ENCODE measurements at regions not wholly inside any gene's neighbourhood (a gene's known extent, or its start where the extent isn't known, plus 50 kb on each side); places are given as distances from the start of the nearest gene placed in this dataset.

DNA sequence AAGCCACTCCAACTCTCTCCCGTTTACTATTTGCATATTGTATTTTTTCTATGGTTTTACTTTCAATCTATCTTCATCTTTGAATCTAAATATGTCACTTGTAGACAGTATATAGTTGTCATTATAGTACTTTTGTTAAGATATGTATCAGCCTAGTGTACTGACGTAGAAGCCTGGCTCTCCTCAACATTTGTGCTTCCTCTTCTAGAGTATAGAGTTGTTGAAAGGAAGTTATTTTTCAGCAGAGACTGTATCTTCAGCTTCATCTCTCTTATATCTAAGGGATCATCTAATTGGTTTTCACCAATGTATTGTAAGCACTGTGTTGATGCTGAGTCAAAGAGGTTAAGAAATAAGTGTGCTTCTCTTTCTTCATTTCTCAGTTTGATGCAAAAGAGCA, 192.8 kb downstream of the LMO4 start:
- no peak for TF ChIP-seq EZH2 (optimal IDR thresholded peaks at IDR 0.05; ENCODE audit: low read depth, low read length)
- TF ChIP-seq EZH2phosphoT487 (IDR thresholded peaks at IDR 0.05; ENCODE audit: low read length), result no peak
- TF ChIP-seq, protein P1, sequence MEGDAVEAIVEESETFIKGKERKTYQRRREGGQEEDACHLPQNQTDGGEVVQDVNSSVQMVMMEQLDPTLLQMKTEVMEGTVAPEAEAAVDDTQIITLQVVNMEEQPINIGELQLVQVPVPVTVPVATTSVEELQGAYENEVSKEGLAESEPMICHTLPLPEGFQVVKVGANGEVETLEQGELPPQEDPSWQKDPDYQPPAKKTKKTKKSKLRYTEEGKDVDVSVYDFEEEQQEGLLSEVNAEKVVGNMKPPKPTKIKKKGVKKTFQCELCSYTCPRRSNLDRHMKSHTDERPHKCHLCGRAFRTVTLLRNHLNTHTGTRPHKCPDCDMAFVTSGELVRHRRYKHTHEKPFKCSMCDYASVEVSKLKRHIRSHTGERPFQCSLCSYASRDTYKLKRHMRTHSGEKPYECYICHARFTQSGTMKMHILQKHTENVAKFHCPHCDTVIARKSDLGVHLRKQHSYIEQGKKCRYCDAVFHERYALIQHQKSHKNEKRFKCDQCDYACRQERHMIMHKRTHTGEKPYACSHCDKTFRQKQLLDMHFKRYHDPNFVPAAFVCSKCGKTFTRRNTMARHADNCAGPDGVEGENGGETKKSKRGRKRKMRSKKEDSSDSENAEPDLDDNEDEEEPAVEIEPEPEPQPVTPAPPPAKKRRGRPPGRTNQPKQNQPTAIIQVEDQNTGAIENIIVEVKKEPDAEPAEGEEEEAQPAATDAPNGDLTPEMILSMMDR (IDR thresholded peaks at IDR 0.05; ENCODE audit: low read length), result no peak
- no peak overlapping the region for H2AFZ ChIP-seq (ENCODE audit: low read length)
- no peak overlapping the region for H3K27ac ChIP-seq (ENCODE audit: low read length)
- no peaks in the 10 kb centered on the region for H3K36me3 ChIP-seq (replicated peaks; ENCODE audit: insufficient read depth, low read length)
- DNase-seq, result no peak
- H3F3A ChIP-seq (ENCODE audit: insufficient read depth, low read length), result no peaks in the 10 kb centered on the region
- H3K79me2 ChIP-seq (ENCODE audit: low read length), result no peaks in the 10 kb centered on the region
- H3K9ac ChIP-seq (ENCODE audit: low read length), result no peak overlapping the region
- no peaks in the 10 kb centered on the region for H3K9me2 ChIP-seq (replicated peaks; ENCODE audit: insufficient read depth, low read length)
- H4K20me1 ChIP-seq (ENCODE audit: insufficient read depth, low read length), result no peaks in the 10 kb centered on the region
- no peaks in the 10 kb centered on the region for H3K9me3 ChIP-seq (replicated peaks; ENCODE audit: insufficient read depth, low read length)
- H3K4me2 ChIP-seq (ENCODE audit: low read depth, low read length), result no peak overlapping the region
- H3K27me3 ChIP-seq (replicated peaks; ENCODE audit: insufficient read depth, low read length), result no peaks in the 10 kb centered on the region
- H3K4me3 ChIP-seq (ENCODE audit: low read length), result no peak overlapping the region
- H3K4me1 ChIP-seq (ENCODE audit: low read length), result no peaks in the 10 kb centered on the region

DNA sequence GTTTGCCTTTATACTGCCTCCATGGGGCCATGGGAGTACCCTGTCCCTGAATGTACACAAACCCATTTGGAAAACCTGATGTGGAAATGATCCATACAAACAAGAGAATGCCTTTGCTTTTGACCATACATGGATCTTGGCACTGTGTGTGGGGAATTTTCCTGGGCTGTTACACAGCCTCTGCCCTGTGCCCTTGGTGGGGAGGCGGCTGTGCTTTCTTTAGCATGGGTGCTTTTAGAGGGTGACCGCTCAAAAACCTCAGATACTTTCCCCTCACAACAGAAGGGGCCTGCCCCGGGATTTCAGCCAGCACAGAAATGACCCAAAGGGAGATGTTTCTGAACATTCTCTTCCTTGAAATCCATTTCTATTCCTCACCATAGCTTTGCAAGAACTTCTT, 194.8 kb downstream of the LMO4 start:
- Histone ChIP-seq H3F3A (ENCODE audit: insufficient read depth, low read length) (no peaks in the 10 kb centered on the region), H3K9me2 (replicated peaks; ENCODE audit: insufficient read depth, low read length) (no peaks in the 10 kb centered on the region), H4K20me1 (ENCODE audit: insufficient read depth, low read length) (no peaks in the 10 kb centered on the region), H3K9ac (ENCODE audit: low read length) (no peak overlapping the region), H3K79me2 (ENCODE audit: low read length) (no peaks in the 10 kb centered on the region), H3K27ac (ENCODE audit: low read length) (no peak overlapping the region), H3K4me3 (ENCODE audit: low read length) (no peak overlapping the region), H3K9me3 (replicated peaks; ENCODE audit: insufficient read depth, low read length) (no peaks in the 10 kb centered on the region), H3K4me2 (ENCODE audit: low read depth, low read length) (no peak overlapping the region), H3K27me3 (replicated peaks; ENCODE audit: insufficient read depth, low read length) (no peaks in the 10 kb centered on the region), H2AFZ (ENCODE audit: low read length) (no peak overlapping the region), H3K4me1 (ENCODE audit: low read length) (no peaks in the 10 kb centered on the region), H3K36me3 (replicated peaks; ENCODE audit: insufficient read depth, low read length) (no peaks in the 10 kb centered on the region)
- no peak for DNase-seq
- no peak for TF ChIP-seq EZH2phosphoT487 (IDR thresholded peaks at IDR 0.05; ENCODE audit: low read length)

DNA sequence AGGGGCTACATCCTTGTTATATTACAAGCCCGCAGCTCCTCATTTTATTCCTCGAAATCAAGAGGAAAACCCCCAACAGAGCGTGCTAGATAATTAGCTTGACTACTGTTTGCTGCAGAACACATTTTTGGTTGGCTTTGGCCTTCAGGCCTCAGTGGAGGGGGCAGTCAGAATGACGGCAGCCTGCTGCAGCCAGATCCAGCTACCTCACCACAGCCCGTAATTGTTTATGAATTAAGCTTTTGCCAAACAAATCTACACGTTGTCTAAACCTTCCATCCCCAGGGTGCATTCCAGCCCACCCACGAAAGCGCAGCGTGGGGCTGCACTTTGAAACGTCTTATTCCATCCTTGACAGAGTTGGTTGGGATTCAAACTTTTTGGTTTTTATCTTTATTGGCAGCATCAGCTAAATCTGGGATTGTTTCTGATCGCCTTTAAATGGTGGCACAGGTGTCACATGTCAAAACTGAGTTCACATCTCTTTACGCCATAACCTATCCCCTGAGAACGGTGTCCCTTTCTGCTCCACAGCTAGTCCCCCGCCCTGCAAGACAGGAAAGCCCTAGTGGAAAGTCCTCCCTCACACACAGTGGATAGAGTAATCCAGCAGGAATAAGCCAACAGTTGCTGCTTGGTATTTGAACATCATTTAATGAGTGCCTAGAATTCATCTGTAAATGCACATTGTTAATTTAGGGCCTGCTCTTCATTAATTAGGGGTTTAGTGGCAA, 195.5 kb downstream of the LMO4 start:
- TF ChIP-seq EZH2phosphoT487 (IDR thresholded peaks at IDR 0.05; ENCODE audit: low read length), result no peak
- no peak for TF ChIP-seq EZH2 (optimal IDR thresholded peaks at IDR 0.05; ENCODE audit: low read depth, low read length)
- TF ChIP-seq, protein P1 (IDR thresholded peaks at IDR 0.05; ENCODE audit: low read length), result no peak
- no peak overlapping the region for H3K9ac ChIP-seq (ENCODE audit: low read length)

More for the DNA sequence above, 195.5 kb downstream of the LMO4 start:
- Histone ChIP-seq H3K9me2 (replicated peaks; ENCODE audit: insufficient read depth, low read length) (no peaks in the 10 kb centered on the region), H3K79me2 (ENCODE audit: low read length) (no peaks in the 10 kb centered on the region), H3K4me3 (ENCODE audit: low read length) (no peak overlapping the region), H3K4me1 (ENCODE audit: low read length) (no peaks in the 10 kb centered on the region), H3K27me3 (replicated peaks; ENCODE audit: insufficient read depth, low read length) (no peaks in the 10 kb centered on the region), H3K27ac (ENCODE audit: low read length) (no peak overlapping the region), H3F3A (ENCODE audit: insufficient read depth, low read length) (no peaks in the 10 kb centered on the region), H4K20me1 (ENCODE audit: insufficient read depth, low read length) (no peaks in the 10 kb centered on the region), H3K36me3 (replicated peaks; ENCODE audit: insufficient read depth, low read length) (no peaks in the 10 kb centered on the region), H3K4me2 (ENCODE audit: low read depth, low read length) (no peak overlapping the region), H2AFZ (ENCODE audit: low read length) (no peak overlapping the region), H3K9me3 (replicated peaks; ENCODE audit: insufficient read depth, low read length) (no peaks in the 10 kb centered on the region)
- no peak for DNase-seq
